SK-N-SH (cell line): ENCODE measurements at regions not wholly inside any gene's neighbourhood (a gene's known extent, or its start where the extent isn't known, plus 50 kb on each side); places are given as distances from the start of the nearest gene placed in this dataset.

Source experiments
- CTCF ChIA-PET: fragments of 300-600, 350-600 bp; formaldehyde crosslinking; extraction: SDS; loops from one replicate; lab custom pipeline; 2021; lab: Yijun Ruan, JAX
- POLR2A ChIA-PET: fragments of 350-600 bp; sonication (Branson Sonifier 250); formaldehyde crosslinking; extraction: SDS; loops from one replicate; lab custom pipeline; 2020; ENCODE audit warnings: antibody characterized with exemption, inconsistent platforms; lab: Yijun Ruan, JAX
- DNase-seq: peaks from one replicate; pipeline ENCODE4 v3.0.0; 2012
- H2AFZ ChIP-seq: fragments of 200-600 bp; sonication (generic); 2 replicates; pipeline ENCODE4 v1.8.1; 2016; ENCODE audit warnings: antibody characterized with exemption, mild to moderate bottlenecking, low read depth
- H3F3A ChIP-seq: fragments of 200-600 bp; sonication (generic); replicated peaks from 2 replicates; pipeline ENCODE3; 2016; ENCODE audit warnings: antibody characterized with exemption, mild to moderate bottlenecking; ENCODE audit not compliant: insufficient read depth
- H3K27ac ChIP-seq, 2 experiments: fragments of 200-500 bp in 1 of 2; fragments of 200-600 bp in 1 of 2; sonication (Bioruptor generic) in 1 of 2; sonication (generic), shearing (Covaris generic) in 1 of 2; 2 replicates each; pipeline versions ENCODE4 v1.5.1 to v1.6.1; 2014 to 2016; ENCODE audit warnings: low read depth in 2 of 2, inconsistent platforms in 1 of 2, low read length in 1 of 2, mild to moderate bottlenecking in 1 of 2, mixed read lengths in 1 of 2
- H3K27me3 ChIP-seq: fragments of 200-600 bp; sonication (generic), shearing (Covaris generic); 2 replicates; pipeline ENCODE4 v1.6.1; 2016; ENCODE audit warnings: mixed run types; ENCODE audit not compliant: insufficient read depth
- H3K36me3 ChIP-seq, 2 experiments: fragments of 200-500 bp in 1 of 2; fragments of 200-600 bp in 1 of 2; sonication (Bioruptor generic) in 1 of 2; sonication (generic) in 1 of 2; replicated peaks in 1 of 2; 2 replicates each; pipeline versions ENCODE3 to v1.5.1; 2014 to 2016; ENCODE audit warnings: low read length in 1 of 2, mild to moderate bottlenecking in 1 of 2; ENCODE audit not compliant: insufficient read depth in 2 of 2, control insufficient read depth in 1 of 2
- H3K4me1 ChIP-seq, 2 experiments: fragments of 200-500 bp in 1 of 2; fragments of 200-600 bp in 1 of 2; sonication (Bioruptor generic) in 1 of 2; sonication (generic), shearing (Covaris generic) in 1 of 2; 2 replicates each; pipeline versions ENCODE4 v1.5.1 to v1.6.1; 2014 to 2016; ENCODE audit warnings: low read depth in 1 of 2, low read length in 1 of 2, mixed run types in 1 of 2; ENCODE audit not compliant: insufficient read depth in 2 of 2, control insufficient read depth in 1 of 2
- H3K4me2 ChIP-seq: fragments of 200-600 bp; sonication (generic), shearing (Covaris generic); 2 replicates; pipeline ENCODE4 v1.6.1; 2017; ENCODE audit warnings: mixed run types
- H3K4me3 ChIP-seq, 2 experiments: fragments of 200-500 bp in 1 of 2; fragments of 200-600 bp in 1 of 2; sonication (Bioruptor generic) in 1 of 2; sonication (generic), shearing (Covaris generic) in 1 of 2; 2 replicates each; pipeline versions ENCODE4 v1.5.1 to v1.8.1; 2014 to 2016; ENCODE audit warnings: low read depth in 2 of 2, inconsistent platforms in 1 of 2, low read length in 1 of 2, mild to moderate bottlenecking in 1 of 2, mixed read lengths in 1 of 2, moderate library complexity in 1 of 2
- H3K79me2 ChIP-seq: fragments of 200-600 bp; sonication (generic); 2 replicates; pipeline ENCODE4 v1.8.1; 2017; ENCODE audit warnings: mild to moderate bottlenecking; ENCODE audit not compliant: insufficient read depth
- H3K9ac ChIP-seq: fragments of 200-600 bp; sonication (generic); 2 replicates; pipeline ENCODE4 v1.6.1; 2017; ENCODE audit warnings: mixed run types
- H3K9me2 ChIP-seq: fragments of 200-600 bp; sonication (generic); 2 replicates; pipeline ENCODE4 v1.6.1; 2017; ENCODE audit warnings: mixed run types
- H3K9me3 ChIP-seq: fragments of 200-600 bp; sonication (generic); 2 replicates; pipeline ENCODE4 v1.6.1; 2017; ENCODE audit warnings: mixed run types, mild to moderate bottlenecking, moderate library complexity
- H4K20me1 ChIP-seq: fragments of 200-600 bp; sonication (generic); 2 replicates; pipeline ENCODE4 v1.6.1; 2017; ENCODE audit warnings: mild to moderate bottlenecking, mixed run types; ENCODE audit not compliant: insufficient read depth
- CHD2 ChIP-seq: fragments of 150-350 bp; IDR thresholded peaks from 2 replicates; pipeline ENCODE4 v1.6.1; 2018; ENCODE audit warnings: low read length; ENCODE audit not compliant: partially characterized antibody
- ELF1 ChIP-seq: IDR thresholded peaks from 2 replicates; pipeline ENCODE4 v1.4.0; 2012
- EP300 ChIP-seq, 2 experiments: IDR thresholded peaks; 2 replicates each; pipeline versions ENCODE4 v1.4.0 to v1.6.1; 2012; ENCODE audit warnings: borderline replicate concordance in 1 of 2, low read depth in 1 of 2, low read length in 1 of 2
- FOSL2 ChIP-seq: IDR thresholded peaks from 2 replicates; pipeline ENCODE4 v1.4.0; 2012; ENCODE audit warnings: low read depth, mild to moderate bottlenecking, moderate library complexity, borderline replicate concordance
- FOXJ3 ChIP-seq: sonication (generic); formaldehyde crosslinking; IDR thresholded peaks from 2 replicates; pipeline ENCODE4 v1.5.1; 2020; ENCODE audit warnings: mild to moderate bottlenecking, missing genetic modification reagents
- JUND ChIP-seq: IDR thresholded peaks from 2 replicates; pipeline ENCODE4 v1.4.0; 2012
- NFIC ChIP-seq: IDR thresholded peaks from 2 replicates; pipeline ENCODE4 v1.4.0; 2012; ENCODE audit warnings: borderline replicate concordance
- NRF1 ChIP-seq: IDR thresholded peaks from 2 replicates; pipeline ENCODE4 v1.6.1; 2012; ENCODE audit warnings: low read depth, mild to moderate bottlenecking, low read length
- POLR2AphosphoS5 ChIP-seq: IDR thresholded peaks from 2 replicates; pipeline ENCODE4 v1.6.1; 2012; ENCODE audit warnings: low read depth, low read length
- RAD21 ChIP-seq: IDR thresholded peaks from 2 replicates; pipeline ENCODE4 v1.6.1; 2012; ENCODE audit warnings: mild to moderate bottlenecking, low read length
- RCOR1 ChIP-seq: fragments of 150-350 bp; IDR thresholded peaks from 2 replicates; pipeline ENCODE4 v1.6.1; 2017; ENCODE audit warnings: antibody characterized with exemption, low read length
- RFX5 ChIP-seq: IDR thresholded peaks from 2 replicates; pipeline ENCODE4 v1.6.1; 2012; ENCODE audit warnings: mild to moderate bottlenecking, improper control_type of control experiment, low read length
- RXRA ChIP-seq: IDR thresholded peaks from 2 replicates; pipeline ENCODE4 v1.4.0; 2012; ENCODE audit warnings: low read depth, mild to moderate bottlenecking, borderline replicate concordance
- SIN3A ChIP-seq: IDR thresholded peaks from 2 replicates; pipeline ENCODE4 v1.6.1; 2012; ENCODE audit warnings: low read depth, mild to moderate bottlenecking, low read length, moderate library complexity, borderline replicate concordance
- SMC3 ChIP-seq: IDR thresholded peaks from 2 replicates; pipeline ENCODE4 v1.6.1; 2012; ENCODE audit warnings: low read depth, low read length, improper control_type of control experiment
- TCF12 ChIP-seq: IDR thresholded peaks from 2 replicates; pipeline ENCODE4 v1.4.0; 2012
- YY1 ChIP-seq: IDR thresholded peaks from 2 replicates; pipeline ENCODE4 v1.4.0; 2012; ENCODE audit warnings: low read depth, mild to moderate bottlenecking
- WGBS: methylation state at CpG from one replicate; pipeline ENCODE4 v1.1.6; 2017; ENCODE audit warnings: low lambda C conversion rate; 5-methylcytosine and 5-hydroxymethylcytosine counted together
- TF ChIP-seq, protein P1 (sequence below): IDR thresholded peaks from 2 replicates; pipeline ENCODE4 v1.4.0; 2012; ENCODE audit warnings: low read depth, borderline replicate concordance
- TF ChIP-seq, protein P2 (sequence below): IDR thresholded peaks from 2 replicates; pipeline ENCODE4 v1.4.0; 2012; ENCODE audit warnings: low read depth
- TF ChIP-seq, protein P3 (sequence below): fragments of 200-600 bp; sonication (generic); IDR thresholded peaks from 2 replicates; pipeline ENCODE4 v1.6.1; 2017; ENCODE audit warnings: antibody characterized with exemption, mild to moderate bottlenecking, moderate library complexity

DNA sequence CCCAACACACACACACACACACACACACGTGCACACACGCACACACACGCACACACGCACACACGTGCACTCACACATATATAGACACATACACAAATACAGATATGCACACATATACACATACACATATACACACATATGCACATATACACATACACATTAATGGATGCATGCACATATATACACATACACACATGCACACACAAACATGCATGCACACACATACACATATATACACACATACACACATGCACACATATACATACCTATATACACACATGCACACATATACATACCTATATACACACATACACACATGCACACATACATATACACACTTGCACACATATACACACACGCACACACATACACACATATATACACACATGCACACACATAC, 312.4 kb upstream of the PFKP start:
- Histone ChIP-seq H2AFZ (no peak overlapping the region), H3K27me3 (no peaks in the 10 kb centered on the region)
- CTCF ChIA-PET = no interaction called here
- TF ChIP-seq TCF12 (no peak), YY1 (no peak), RFX5 (no peak), RXRA (no peak), NRF1 (no peak), ELF1 (no peak), POLR2AphosphoS5 (no peak), NFIC (no peak), FOSL2 (no peak), RCOR1 (no peak), JUND (no peak), FOXJ3 (CRISPR knock-in tag) (no peak), CHD2 (no peak), RAD21 (no peak), SIN3A (no peak), EP300 (IDR thresholded peaks at IDR 0.05; ENCODE audit: borderline replicate concordance in 1 of 2, low read depth in 1 of 2, low read length in 1 of 2) (no peak), SMC3 (no peak)
- TF ChIP-seq, protein P1, sequence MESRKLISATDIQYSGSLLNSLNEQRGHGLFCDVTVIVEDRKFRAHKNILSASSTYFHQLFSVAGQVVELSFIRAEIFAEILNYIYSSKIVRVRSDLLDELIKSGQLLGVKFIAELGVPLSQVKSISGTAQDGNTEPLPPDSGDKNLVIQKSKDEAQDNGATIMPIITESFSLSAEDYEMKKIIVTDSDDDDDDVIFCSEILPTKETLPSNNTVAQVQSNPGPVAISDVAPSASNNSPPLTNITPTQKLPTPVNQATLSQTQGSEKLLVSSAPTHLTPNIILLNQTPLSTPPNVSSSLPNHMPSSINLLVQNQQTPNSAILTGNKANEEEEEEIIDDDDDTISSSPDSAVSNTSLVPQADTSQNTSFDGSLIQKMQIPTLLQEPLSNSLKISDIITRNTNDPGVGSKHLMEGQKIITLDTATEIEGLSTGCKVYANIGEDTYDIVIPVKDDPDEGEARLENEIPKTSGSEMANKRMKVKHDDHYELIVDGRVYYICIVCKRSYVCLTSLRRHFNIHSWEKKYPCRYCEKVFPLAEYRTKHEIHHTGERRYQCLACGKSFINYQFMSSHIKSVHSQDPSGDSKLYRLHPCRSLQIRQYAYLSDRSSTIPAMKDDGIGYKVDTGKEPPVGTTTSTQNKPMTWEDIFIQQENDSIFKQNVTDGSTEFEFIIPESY = no peak
- TF ChIP-seq, protein P2, sequence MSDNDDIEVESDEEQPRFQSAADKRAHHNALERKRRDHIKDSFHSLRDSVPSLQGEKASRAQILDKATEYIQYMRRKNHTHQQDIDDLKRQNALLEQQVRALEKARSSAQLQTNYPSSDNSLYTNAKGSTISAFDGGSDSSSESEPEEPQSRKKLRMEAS = no peak
- TF ChIP-seq, protein P3, sequence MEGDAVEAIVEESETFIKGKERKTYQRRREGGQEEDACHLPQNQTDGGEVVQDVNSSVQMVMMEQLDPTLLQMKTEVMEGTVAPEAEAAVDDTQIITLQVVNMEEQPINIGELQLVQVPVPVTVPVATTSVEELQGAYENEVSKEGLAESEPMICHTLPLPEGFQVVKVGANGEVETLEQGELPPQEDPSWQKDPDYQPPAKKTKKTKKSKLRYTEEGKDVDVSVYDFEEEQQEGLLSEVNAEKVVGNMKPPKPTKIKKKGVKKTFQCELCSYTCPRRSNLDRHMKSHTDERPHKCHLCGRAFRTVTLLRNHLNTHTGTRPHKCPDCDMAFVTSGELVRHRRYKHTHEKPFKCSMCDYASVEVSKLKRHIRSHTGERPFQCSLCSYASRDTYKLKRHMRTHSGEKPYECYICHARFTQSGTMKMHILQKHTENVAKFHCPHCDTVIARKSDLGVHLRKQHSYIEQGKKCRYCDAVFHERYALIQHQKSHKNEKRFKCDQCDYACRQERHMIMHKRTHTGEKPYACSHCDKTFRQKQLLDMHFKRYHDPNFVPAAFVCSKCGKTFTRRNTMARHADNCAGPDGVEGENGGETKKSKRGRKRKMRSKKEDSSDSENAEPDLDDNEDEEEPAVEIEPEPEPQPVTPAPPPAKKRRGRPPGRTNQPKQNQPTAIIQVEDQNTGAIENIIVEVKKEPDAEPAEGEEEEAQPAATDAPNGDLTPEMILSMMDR = no peak
- TF ChIP-seq, all 33 proteins: peak for 0
- WGBS = 28% methylated on average over 6 of the region's 6 CpGs
- H3K79me2 ChIP-seq = no peaks in the 10 kb centered on the region
- H3K4me1 ChIP-seq = no peaks in the 10 kb centered on the region
- H3K4me2 ChIP-seq = no peak overlapping the region
- H4K20me1 ChIP-seq = no peaks in the 10 kb centered on the region
- H3K36me3 ChIP-seq = no peaks in the 10 kb centered on the region
- no peaks in the 10 kb centered on the region for H3K9me2 ChIP-seq
- DNase-seq = no peak
- no peaks in the 10 kb centered on the region for H3K9me3 ChIP-seq
- no peak overlapping the region for H3K9ac ChIP-seq
- no peaks in the 10 kb centered on the region for H3F3A ChIP-seq
- POLR2A ChIA-PET = no interaction called here
- H3K27ac ChIP-seq = no peak overlapping the region
- no peak overlapping the region for H3K4me3 ChIP-seq
